GM10266 (cell line): ENCODE measurements at regions not wholly inside any gene's neighbourhood (a gene's known extent, or its start where the extent isn't known, plus 50 kb on each side); places are given as distances from the start of the nearest gene placed in this dataset.

Source experiments
- DNase-seq: peaks from one replicate; pipeline ENCODE4 v3.0.0; 2012; ENCODE audit errors: extremely low spot score
- CTCF ChIP-seq: IDR thresholded peaks from 2 replicates; pipeline ENCODE4 v1.5.1; 2012; ENCODE audit warnings: mild to moderate bottlenecking, low read depth; ENCODE audit not compliant: control insufficient read depth, insufficient read depth; ENCODE audit errors: missing control alignments

- no peak for DNase-seq
- no peak for TF ChIP-seq CTCF
These were observed 73.6 kb upstream of the OBI1 start for GRCh38 chr13:78732445-78733017.

GRCh38 chr13:78722700-78723099 is 63.7 kb upstream of the OBI1 start:
- DNase-seq = no peak
- no peak for TF ChIP-seq CTCF

GRCh38 chr13:78719367-78719766 is 60.4 kb upstream of the OBI1 start:
- TF ChIP-seq CTCF = no peak
- no peak for DNase-seq

DNA sequence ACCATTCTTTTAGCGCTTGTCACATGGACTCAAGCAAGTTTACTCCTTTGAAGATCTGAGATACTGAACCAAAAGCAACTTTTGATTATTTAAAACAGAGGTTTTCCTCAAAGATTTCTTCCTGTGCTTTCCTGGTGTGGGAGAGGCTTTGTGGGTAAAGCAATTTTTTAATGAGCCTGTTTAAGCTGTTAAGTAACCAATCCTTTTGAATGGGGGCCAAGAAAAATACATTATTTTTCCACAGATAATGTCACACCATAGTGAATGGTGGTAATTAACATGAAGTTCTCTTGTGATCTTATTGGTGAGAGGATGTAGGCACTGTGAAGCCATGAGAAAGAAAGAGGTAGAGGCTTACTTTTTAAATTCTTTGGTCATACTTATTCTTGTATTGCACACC is 55.8 kb upstream of the OBI1 start:
- DNase-seq = no peak
- TF ChIP-seq CTCF = no peak

DNA sequence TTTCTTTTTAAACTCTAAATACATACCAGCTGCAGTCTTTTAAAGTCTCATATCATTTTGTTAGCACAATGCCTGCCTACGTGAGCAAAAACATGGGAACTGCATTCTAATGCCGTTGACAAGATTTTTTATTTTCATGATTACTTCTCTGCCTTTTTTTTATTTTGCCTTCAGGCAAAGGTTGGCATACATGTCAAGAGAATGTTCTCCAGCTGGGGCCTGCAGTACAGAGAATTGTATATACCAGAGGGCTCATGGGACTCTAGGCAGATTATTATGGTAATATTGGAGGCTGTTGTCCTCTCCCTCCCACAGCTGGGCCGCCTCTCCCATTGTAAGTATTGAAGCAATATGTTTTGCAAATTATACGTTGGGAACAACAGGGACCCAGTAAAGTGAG is 53.9 kb upstream of the OBI1 start:
- DNase-seq = no peak
- TF ChIP-seq CTCF = no peak

DNA sequence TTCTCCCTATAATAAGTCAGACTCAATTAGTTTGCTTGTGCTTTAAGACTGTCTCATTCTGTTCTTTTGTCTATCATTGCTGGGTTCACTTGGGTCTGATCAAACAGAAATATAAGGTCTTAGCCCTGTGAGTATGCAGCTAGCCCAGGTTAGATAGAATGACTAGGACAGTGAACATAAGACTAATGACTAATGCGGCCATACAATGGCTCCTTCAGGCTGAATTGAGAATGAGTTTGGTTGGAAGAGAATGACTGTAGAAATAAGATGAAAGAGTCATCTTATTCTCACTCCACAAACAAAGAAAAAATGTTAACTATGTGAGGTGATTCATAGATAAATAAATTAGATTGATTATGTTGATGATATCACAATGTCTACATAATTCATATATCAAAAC is 50.1 kb upstream of the OBI1 start:
- DNase-seq = no peak
- TF ChIP-seq CTCF = no peak
